ENCODE measurements at regions not wholly inside any gene's neighbourhood (a gene's known extent, or its start where the extent isn't known, plus 50 kb on each side); places are given as distances from the start of the nearest gene placed in this dataset.

GRCh38 chr3:176759815-176760506 lies 437.3 kb downstream of the TBL1XR1 start:
- no peak for FAIRE-seq
- no peak for TF ChIP-seq CTCF (IDR thresholded peaks at IDR 0.05; ENCODE audit: insufficient read depth, missing control alignments)
- DNase-seq (ENCODE audit: insufficient read length, low spot score) = no peak

GRCh38 chr3:176757429-176757828 lies 439.9 kb downstream of the TBL1XR1 start:
- FAIRE-seq (peak; percentile 11), DNase-seq (ENCODE audit: insufficient read length, low spot score) (no peak)
- no peak for TF ChIP-seq CTCF (IDR thresholded peaks at IDR 0.05; ENCODE audit: insufficient read depth, missing control alignments)

- TF ChIP-seq CTCF (IDR thresholded peaks at IDR 0.05; ENCODE audit: insufficient read depth, missing control alignments) = no peak
- DNase-seq (ENCODE audit: insufficient read length, low spot score) = no peak
- no peak for FAIRE-seq
Measured at GRCh38 chr3:176755977-176756376, 441.3 kb downstream of the TBL1XR1 start.

GRCh38 chr3:176755552-176755951 lies 441.7 kb downstream of the TBL1XR1 start:
- TF ChIP-seq CTCF (IDR thresholded peaks at IDR 0.05; ENCODE audit: insufficient read depth, missing control alignments) = no peak
- DNase-seq (ENCODE audit: insufficient read length, low spot score) = no peak
- FAIRE-seq = no peak

GRCh38 chr3:176741664-176742047 lies 455.6 kb downstream of the TBL1XR1 start:
- TF ChIP-seq CTCF (IDR thresholded peaks at IDR 0.05; ENCODE audit: insufficient read depth, missing control alignments) = no peak
- no peak for DNase-seq (ENCODE audit: insufficient read length, low spot score)
- FAIRE-seq = no peak

- no peak for TF ChIP-seq CTCF (IDR thresholded peaks at IDR 0.05; ENCODE audit: insufficient read depth, missing control alignments)
- no peak for FAIRE-seq
- DNase-seq (ENCODE audit: insufficient read length, low spot score) = no peak
Measured at GRCh38 chr3:176740906-176741663, 456.2 kb downstream of the TBL1XR1 start.

GRCh38 chr3:176739159-176739558 lies 458.1 kb downstream of the TBL1XR1 start:
- TF ChIP-seq CTCF (IDR thresholded peaks at IDR 0.05; ENCODE audit: insufficient read depth, missing control alignments) = no peak
- no peak for FAIRE-seq
- DNase-seq (ENCODE audit: insufficient read length, low spot score) = no peak

Data from D721Med (cell line).